ENCODE measurements at regions not wholly inside any gene's neighbourhood (a gene's known extent, or its start where the extent isn't known, plus 50 kb on each side); places are given as distances from the start of the nearest gene placed in this dataset.

GRCh38 chr3:23648996-23649395 is 156.8 kb upstream of the UBE2E1 start:
- ATAC-seq (ENCODE audit: low FRiP score) (no peak), DNase-seq (ENCODE audit: low spot score) (no peak)
- TF ChIP-seq CTCF (IDR thresholded peaks at IDR 0.05): no peak

GRCh38 chr3:23649448-23649847 is 156.3 kb upstream of the UBE2E1 start:
- DNase-seq (ENCODE audit: low spot score) (no peak), ATAC-seq (ENCODE audit: low FRiP score) (no peak)
- TF ChIP-seq CTCF (IDR thresholded peaks at IDR 0.05): no peak

GRCh38 chr3:23650371-23651140 is 155.2 kb upstream of the UBE2E1 start:
- no peak for TF ChIP-seq CTCF (IDR thresholded peaks at IDR 0.05)
- peak; percentile 37 for ATAC-seq (ENCODE audit: low FRiP score)
- DNase-seq (ENCODE audit: low spot score): no peak

GRCh38 chr3:23653647-23654525 is 151.9 kb upstream of the UBE2E1 start:
- no peak for TF ChIP-seq CTCF (IDR thresholded peaks at IDR 0.05)
- ATAC-seq (ENCODE audit: low FRiP score): no peak
- no peak for DNase-seq (ENCODE audit: low spot score)

GRCh38 chr3:23654571-23654970 is 151.2 kb upstream of the UBE2E1 start:
- no peak for DNase-seq (ENCODE audit: low spot score)
- no peak for ATAC-seq (ENCODE audit: low FRiP score)
- no peak for TF ChIP-seq CTCF (IDR thresholded peaks at IDR 0.05)

- ATAC-seq (ENCODE audit: low FRiP score): no peak
- TF ChIP-seq CTCF (IDR thresholded peaks at IDR 0.05): no peak
- no peak for DNase-seq (ENCODE audit: low spot score)
These were observed 150.0 kb upstream of the UBE2E1 start for GRCh38 chr3:23655749-23656148.
